ENCODE measurements at regions not wholly inside any gene's neighbourhood (a gene's known extent, or its start where the extent isn't known, plus 50 kb on each side); places are given as distances from the start of the nearest gene placed in this dataset.

- Histone ChIP-seq H3K27me3 (no peaks in the 10 kb centered on the region), H3K4me3 (replicated peaks in 1 of 3) (no peak overlapping the region), H3K4me1 (no peaks in the 10 kb centered on the region), H3K36me3 (no peaks in the 10 kb centered on the region), H3K9me3 (no peaks in the 10 kb centered on the region), H3K27ac (no peak overlapping the region)
- intact Hi-C loops (cut with DNase I), result no loop called here
- DNase-seq, result no peak
- WGBS, 2 donors, result 51 to 69% methylated on average over 6 of the region's 6 CpGs
- TF ChIP-seq POLR2A (IDR thresholded peaks at IDR 0.05), result no peak
- no peak for TF ChIP-seq CTCF (IDR thresholded peaks at IDR 0.05)
Measured at GRCh38 chr16:17936766-17937402, 399.7 kb downstream of the NPIPA8 start.

GRCh38 chr16:17930280-17930679 is 406.3 kb downstream of the NPIPA8 start:
- Histone ChIP-seq H3K4me3 (replicated peaks in 1 of 3) (no peak overlapping the region), H3K9me3 (no peaks in the 10 kb centered on the region), H3K27ac (no peak overlapping the region), H3K4me1 (no peaks in the 10 kb centered on the region), H3K27me3 (no peaks in the 10 kb centered on the region), H3K36me3 (no peaks in the 10 kb centered on the region)
- TF ChIP-seq CTCF (IDR thresholded peaks at IDR 0.05), result no peak
- no peak for TF ChIP-seq POLR2A (IDR thresholded peaks at IDR 0.05)
- no peak for DNase-seq
- 27 to 61% methylated on average over 1 of the region's 1 CpG for WGBS, 2 donors
- intact Hi-C loops (cut with DNase I), result no loop called here

- H3K27me3 ChIP-seq, result no peaks in the 10 kb centered on the region
- WGBS, 2 donors, result 58 to 70% methylated on average over 4 of the region's 4 CpGs
- intact Hi-C loops (cut with DNase I), result no loop called here
Measured at GRCh38 chr16:17926866-17927399, 409.6 kb downstream of the NPIPA8 start.

GRCh38 chr16:17926461-17926860 is 410.1 kb downstream of the NPIPA8 start:
- no peak for DNase-seq
- 64 to 66% methylated on average over 5 of the region's 5 CpGs for WGBS, 2 donors
- Histone ChIP-seq H3K9me3 (no peaks in the 10 kb centered on the region), H3K4me3 (replicated peaks in 1 of 3) (no peak overlapping the region), H3K36me3 (no peaks in the 10 kb centered on the region), H3K4me1 (no peaks in the 10 kb centered on the region), H3K27ac (no peak overlapping the region), H3K27me3 (no peaks in the 10 kb centered on the region)
- no peak for TF ChIP-seq POLR2A (IDR thresholded peaks at IDR 0.05)
- TF ChIP-seq CTCF (IDR thresholded peaks at IDR 0.05), result no peak
- intact Hi-C loops (cut with DNase I), result no loop called here

More at GRCh38 chr16:17926866-17927399, 409.6 kb downstream of the NPIPA8 start:
- no peaks in the 10 kb centered on the region for H3K4me1 ChIP-seq
- no peaks in the 10 kb centered on the region for H3K9me3 ChIP-seq
- no peak overlapping the region for H3K4me3 ChIP-seq (replicated peaks in 1 of 3)
- TF ChIP-seq CTCF (IDR thresholded peaks at IDR 0.05), result no peak
- no peak for TF ChIP-seq POLR2A (IDR thresholded peaks at IDR 0.05)
- DNase-seq, result no peak
- H3K36me3 ChIP-seq, result no peaks in the 10 kb centered on the region
- H3K27ac ChIP-seq, result no peak overlapping the region

GRCh38 chr16:17925761-17926160 is 410.8 kb downstream of the NPIPA8 start:
- intact Hi-C loops (cut with DNase I), result no loop called here
- Histone ChIP-seq H3K27me3 (no peaks in the 10 kb centered on the region), H3K36me3 (no peaks in the 10 kb centered on the region), H3K4me3 (replicated peaks in 1 of 3) (no peak overlapping the region), H3K4me1 (no peaks in the 10 kb centered on the region), H3K27ac (no peak overlapping the region), H3K9me3 (no peaks in the 10 kb centered on the region)
- TF ChIP-seq POLR2A (IDR thresholded peaks at IDR 0.05) (no peak), CTCF (IDR thresholded peaks at IDR 0.05) (no peak)
- no peak for DNase-seq
- WGBS, 2 donors, result 90 to 93% methylated on average over 6 of the region's 6 CpGs
